Liver (tissue), 8 donors: ENCODE measurements at regions not wholly inside any gene's neighbourhood (a gene's known extent, or its start where the extent isn't known, plus 50 kb on each side); places are given as distances from the start of the nearest gene placed in this dataset.

Source experiments
- DNase-seq: peaks from one replicate; pipeline ENCODE4 v3.0.0-alpha.2; 2017; ENCODE audit warnings: low spot score
- H3K27ac ChIP-seq, 2 donors: one replicate each; pipeline ENCODE4 v1.7.0; 2013; ENCODE audit warnings: inconsistent platforms in 2 of 2, low read length in 2 of 2, control low read depth in 1 of 2, low read depth in 1 of 2, mild to moderate bottlenecking in 1 of 2
- H3K27me3 ChIP-seq, 4 donors: one replicate each; pipeline versions ENCODE4 v1.6.1 to v1.7.0; 2013; ENCODE audit warnings: low read length in 3 of 4, inconsistent platforms in 1 of 4, mild to moderate bottlenecking in 1 of 4, moderate library complexity in 1 of 4; ENCODE audit not compliant: control insufficient read depth in 4 of 4, insufficient read depth in 4 of 4
- H3K36me3 ChIP-seq, 4 donors: one replicate each; pipeline versions ENCODE4 v1.6.1 to v1.7.0; 2013; ENCODE audit warnings: low read length in 3 of 4, mild to moderate bottlenecking in 3 of 4, low read depth in 1 of 4, moderate library complexity in 1 of 4; ENCODE audit not compliant: control insufficient read depth in 4 of 4, insufficient read depth in 3 of 4
- H3K4me1 ChIP-seq, 4 donors: one replicate each; pipeline versions ENCODE4 v1.6.1 to v1.7.0; 2013; ENCODE audit warnings: low read length in 3 of 4, mild to moderate bottlenecking in 3 of 4, moderate library complexity in 1 of 4; ENCODE audit not compliant: control insufficient read depth in 4 of 4, insufficient read depth in 4 of 4
- H3K4me3 ChIP-seq, 3 donors: one replicate each; pipeline versions ENCODE4 v1.6.1 to v1.7.0; 2013; ENCODE audit warnings: low read length in 3 of 3, control low read depth in 1 of 3, low read depth in 1 of 3, mild to moderate bottlenecking in 1 of 3
- H3K9ac ChIP-seq, 2 donors: one replicate each; pipeline ENCODE4 v1.7.0; 2013; ENCODE audit warnings: low read length in 2 of 2, mild to moderate bottlenecking in 2 of 2, moderate library complexity in 2 of 2, control low read depth in 1 of 2, low read depth in 1 of 2
- H3K9me3 ChIP-seq, 4 donors: one replicate each; pipeline versions ENCODE4 v1.6.1 to v1.7.0; 2013; ENCODE audit warnings: low read length in 3 of 4; ENCODE audit not compliant: control insufficient read depth in 4 of 4
- ATF3 ChIP-seq: IDR thresholded peaks from 2 replicates; pipeline ENCODE4 v1.6.1; 2016; ENCODE audit warnings: antibody characterized with exemption
- EGR1 ChIP-seq, 2 donors: IDR thresholded peaks; 2 replicates each; pipeline ENCODE4 v1.6.1; 2016 to 2018; ENCODE audit warnings: antibody characterized with exemption in 2 of 2, low read depth in 2 of 2
- FOXA1 ChIP-seq: IDR thresholded peaks from 2 replicates; pipeline ENCODE4 v1.6.1; 2016; ENCODE audit warnings: antibody characterized with exemption
- GABPA ChIP-seq, 2 donors: IDR thresholded peaks in 1 of 2; conservative IDR thresholded peaks in 1 of 2; 2 replicates each; pipeline ENCODE4 v1.6.1; 2016; ENCODE audit warnings: antibody characterized with exemption in 2 of 2, mild to moderate bottlenecking in 1 of 2, moderate library complexity in 1 of 2
- HNF4A ChIP-seq, 2 donors: conservative IDR thresholded peaks; 2 replicates each; pipeline ENCODE4 v1.6.1; 2016; ENCODE audit warnings: antibody characterized with exemption in 2 of 2, mild to moderate bottlenecking in 2 of 2
- HNF4G ChIP-seq: IDR thresholded peaks from 2 replicates; pipeline ENCODE4 v1.6.1; 2016; ENCODE audit warnings: antibody characterized with exemption
- JUND ChIP-seq, 2 donors: IDR thresholded peaks; 2 replicates each; pipeline ENCODE4 v1.6.1; 2016; ENCODE audit warnings: antibody characterized with exemption in 2 of 2
- NR2F2 ChIP-seq: IDR thresholded peaks from 2 replicates; pipeline ENCODE4 v1.6.1; 2016; ENCODE audit warnings: antibody characterized with exemption
- RAD21 ChIP-seq, 2 donors: IDR thresholded peaks; 2 replicates each; pipeline ENCODE4 v1.6.1; 2016; ENCODE audit warnings: antibody characterized with exemption in 2 of 2, mild to moderate bottlenecking in 2 of 2
- REST ChIP-seq: IDR thresholded peaks from 2 replicates; pipeline ENCODE4 v1.6.1; 2016; ENCODE audit warnings: antibody characterized with exemption, mild to moderate bottlenecking
- RXRA ChIP-seq, 2 donors: IDR thresholded peaks; 2 replicates each; pipeline ENCODE4 v1.6.1; 2017 to 2018; ENCODE audit warnings: antibody characterized with exemption in 2 of 2, mild to moderate bottlenecking in 1 of 2
- SP1 ChIP-seq: IDR thresholded peaks from 2 replicates; pipeline ENCODE4 v1.6.1; 2018; ENCODE audit warnings: antibody characterized with exemption, mild to moderate bottlenecking
- TAF1 ChIP-seq: conservative IDR thresholded peaks from 2 replicates; pipeline ENCODE4 v1.6.1; 2016; ENCODE audit warnings: antibody characterized with exemption, mild to moderate bottlenecking
- YY1 ChIP-seq: IDR thresholded peaks from 2 replicates; pipeline ENCODE4 v1.6.1; 2016; ENCODE audit warnings: antibody characterized with exemption, mild to moderate bottlenecking
- WGBS: extraction: QIAGEN DNeasy Blood & Tissue Kit; methylation state at CpG from one replicate; pipeline ENCODE4 v1.1.7; 2013; 5-methylcytosine and 5-hydroxymethylcytosine counted together
- TF ChIP-seq, protein P1 (sequence below): fragments of 150-350 bp; IDR thresholded peaks from 2 replicates; pipeline ENCODE4 v1.5.1; 2017; ENCODE audit warnings: improper control_type of control experiment, low read depth, low read length; ENCODE audit not compliant: missing input control
- TF ChIP-seq, protein P2 (sequence below): IDR thresholded peaks from 2 replicates; pipeline ENCODE4 v1.6.1; 2016; ENCODE audit warnings: antibody characterized with exemption
- TF ChIP-seq, protein P3 (sequence below): IDR thresholded peaks from 2 replicates; pipeline ENCODE4 v1.6.1; 2016; ENCODE audit warnings: antibody characterized with exemption
- donor health status: healthy.
- donor health status: healthy.
- donor health status: healthy.
- donor health status: healthy.
- donor health status: healthy.

DNA sequence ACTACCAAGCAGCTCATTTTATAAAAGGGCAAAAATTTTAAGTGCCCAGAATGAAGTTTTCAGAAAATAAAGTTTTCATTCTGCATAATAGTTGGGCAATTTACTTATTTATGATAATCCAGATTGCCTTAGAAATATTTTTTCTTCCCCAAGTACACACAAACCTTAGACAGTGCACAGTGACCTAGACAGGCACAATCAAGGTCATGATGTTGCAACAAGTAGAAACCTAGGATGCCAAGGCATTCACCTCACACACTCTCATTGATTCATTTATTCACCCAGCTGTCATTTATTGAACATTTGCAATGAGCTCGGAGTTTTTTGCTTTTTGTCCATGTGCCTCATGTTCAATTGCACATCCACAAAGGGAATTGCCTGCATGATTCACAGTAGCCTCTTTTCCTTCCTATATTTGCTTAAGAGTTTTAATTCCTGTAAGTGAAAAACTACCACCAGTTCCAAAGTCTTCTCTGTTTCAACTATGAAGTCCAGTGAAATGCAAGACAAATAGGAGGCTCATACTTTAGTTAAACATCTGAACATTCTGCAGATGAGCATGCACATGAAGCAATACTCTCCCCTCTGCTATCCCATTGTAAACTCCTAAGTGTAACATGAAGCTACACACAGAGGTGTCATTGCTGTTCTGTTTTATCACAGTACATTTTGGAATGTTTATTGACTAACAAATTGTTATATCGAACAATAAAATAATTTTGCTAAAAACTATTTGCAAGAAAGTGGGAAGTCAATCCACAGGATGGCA is 122.9 kb downstream of the HINT1 start:
- H3K4me3 ChIP-seq, result no peak overlapping the region
- peaks cover 0 to 6% (median under 1%) of the 10 kb centered on the region in 4 donors for H3K9me3 ChIP-seq
- no peaks in the 10 kb centered on the region for H3K36me3 ChIP-seq
- 61% methylated on average over 2 of the region's 2 CpGs for WGBS
- no peak overlapping the region for H3K9ac ChIP-seq
- no peaks in the 10 kb centered on the region for H3K27me3 ChIP-seq
- no peaks in the 10 kb centered on the region for H3K4me1 ChIP-seq
- DNase-seq, result no peak
- no peak overlapping the region for H3K27ac ChIP-seq
- TF ChIP-seq RXRA (IDR thresholded peaks at IDR 0.05), result no peak
- TF ChIP-seq HNF4G, result no peak
- no peak for TF ChIP-seq SP1
- no peak for TF ChIP-seq REST
- TF ChIP-seq EGR1 (IDR thresholded peaks at IDR 0.05; ENCODE audit: low read depth in 2 of 2), result no peak
- TF ChIP-seq ATF3, result no peak
- TF ChIP-seq, protein P1, sequence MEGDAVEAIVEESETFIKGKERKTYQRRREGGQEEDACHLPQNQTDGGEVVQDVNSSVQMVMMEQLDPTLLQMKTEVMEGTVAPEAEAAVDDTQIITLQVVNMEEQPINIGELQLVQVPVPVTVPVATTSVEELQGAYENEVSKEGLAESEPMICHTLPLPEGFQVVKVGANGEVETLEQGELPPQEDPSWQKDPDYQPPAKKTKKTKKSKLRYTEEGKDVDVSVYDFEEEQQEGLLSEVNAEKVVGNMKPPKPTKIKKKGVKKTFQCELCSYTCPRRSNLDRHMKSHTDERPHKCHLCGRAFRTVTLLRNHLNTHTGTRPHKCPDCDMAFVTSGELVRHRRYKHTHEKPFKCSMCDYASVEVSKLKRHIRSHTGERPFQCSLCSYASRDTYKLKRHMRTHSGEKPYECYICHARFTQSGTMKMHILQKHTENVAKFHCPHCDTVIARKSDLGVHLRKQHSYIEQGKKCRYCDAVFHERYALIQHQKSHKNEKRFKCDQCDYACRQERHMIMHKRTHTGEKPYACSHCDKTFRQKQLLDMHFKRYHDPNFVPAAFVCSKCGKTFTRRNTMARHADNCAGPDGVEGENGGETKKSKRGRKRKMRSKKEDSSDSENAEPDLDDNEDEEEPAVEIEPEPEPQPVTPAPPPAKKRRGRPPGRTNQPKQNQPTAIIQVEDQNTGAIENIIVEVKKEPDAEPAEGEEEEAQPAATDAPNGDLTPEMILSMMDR, result no peak
- no peak for TF ChIP-seq FOXA1
- no peak for TF ChIP-seq YY1
- TF ChIP-seq RAD21 (IDR thresholded peaks at IDR 0.05), result no peak
- TF ChIP-seq NR2F2, result no peak
- no peak for TF ChIP-seq JUND (IDR thresholded peaks at IDR 0.05)
- TF ChIP-seq, protein P2, sequence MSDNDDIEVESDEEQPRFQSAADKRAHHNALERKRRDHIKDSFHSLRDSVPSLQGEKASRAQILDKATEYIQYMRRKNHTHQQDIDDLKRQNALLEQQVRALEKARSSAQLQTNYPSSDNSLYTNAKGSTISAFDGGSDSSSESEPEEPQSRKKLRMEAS, result no peak
- no peak for TF ChIP-seq HNF4A (conservative IDR thresholded peaks at IDR 0.05)
- TF ChIP-seq, protein P3, sequence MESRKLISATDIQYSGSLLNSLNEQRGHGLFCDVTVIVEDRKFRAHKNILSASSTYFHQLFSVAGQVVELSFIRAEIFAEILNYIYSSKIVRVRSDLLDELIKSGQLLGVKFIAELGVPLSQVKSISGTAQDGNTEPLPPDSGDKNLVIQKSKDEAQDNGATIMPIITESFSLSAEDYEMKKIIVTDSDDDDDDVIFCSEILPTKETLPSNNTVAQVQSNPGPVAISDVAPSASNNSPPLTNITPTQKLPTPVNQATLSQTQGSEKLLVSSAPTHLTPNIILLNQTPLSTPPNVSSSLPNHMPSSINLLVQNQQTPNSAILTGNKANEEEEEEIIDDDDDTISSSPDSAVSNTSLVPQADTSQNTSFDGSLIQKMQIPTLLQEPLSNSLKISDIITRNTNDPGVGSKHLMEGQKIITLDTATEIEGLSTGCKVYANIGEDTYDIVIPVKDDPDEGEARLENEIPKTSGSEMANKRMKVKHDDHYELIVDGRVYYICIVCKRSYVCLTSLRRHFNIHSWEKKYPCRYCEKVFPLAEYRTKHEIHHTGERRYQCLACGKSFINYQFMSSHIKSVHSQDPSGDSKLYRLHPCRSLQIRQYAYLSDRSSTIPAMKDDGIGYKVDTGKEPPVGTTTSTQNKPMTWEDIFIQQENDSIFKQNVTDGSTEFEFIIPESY, result no peak
- no peak for TF ChIP-seq GABPA (IDR thresholded peaks at IDR 0.05 in 1 of 2, conservative IDR thresholded peaks at IDR 0.05 in 1 of 2)
- TF ChIP-seq TAF1, result no peak
